OCI-LY7 (cell line): ENCODE measurements at regions not wholly inside any gene's neighbourhood (a gene's known extent, or its start where the extent isn't known, plus 50 kb on each side); places are given as distances from the start of the nearest gene placed in this dataset.

Source experiments
- BruUV-seq: library from RNA; stranded (reverse); fragments of 400-500 nt; replicated peaks from 2 replicates; lab custom pipeline; 2021; lab: Mats Ljungman, UMichigan
- CTCF ChIA-PET: fragments of 300-600 bp; sonication (Branson Sonifier 250); formaldehyde crosslinking; loops from one replicate; lab custom pipeline; 2022; ENCODE audit warnings: antibody characterized with exemption; ENCODE audit not compliant: unreplicated experiment; lab: Charles Lee
- POLR2A ChIA-PET: fragments of 300-600 bp; sonication (Branson Sonifier 250); formaldehyde crosslinking; loops from one replicate; lab custom pipeline; 2022; ENCODE audit warnings: antibody characterized with exemption; lab: Charles Lee
- DNase-seq: peaks from one replicate; pipeline ENCODE4 v3.0.0-alpha.2; 2015; ENCODE audit warnings: low spot score
- H2AFZ ChIP-seq: fragments of 200-600 bp; sonication (generic), shearing (Covaris generic); 2 replicates; pipeline ENCODE4 v1.6.1; 2014; ENCODE audit warnings: mild to moderate bottlenecking, antibody characterized with exemption, low read length, moderate library complexity
- H3K27ac ChIP-seq: fragments of 200-600 bp; sonication (generic); 2 replicates; pipeline ENCODE4 v1.5.1; 2014; ENCODE audit warnings: mixed run types, low read depth, mild to moderate bottlenecking, moderate library complexity, low read length, inconsistent platforms; ENCODE audit not compliant: poor library complexity, severe bottlenecking
- H3K36me3 ChIP-seq: fragments of 200-600 bp; sonication (generic); 2 replicates; pipeline ENCODE4 v1.6.1; 2014; ENCODE audit warnings: mild to moderate bottlenecking, antibody characterized with exemption, low read length, moderate library complexity, mixed read lengths; ENCODE audit not compliant: insufficient read depth
- H3K4me1 ChIP-seq: fragments of 200-600 bp; sonication (generic); 2 replicates; pipeline ENCODE4 v1.5.1; 2014; ENCODE audit warnings: mild to moderate bottlenecking, low read length; ENCODE audit not compliant: insufficient read depth, poor library complexity, severe bottlenecking
- H3K4me2 ChIP-seq: fragments of 200-600 bp; sonication (generic); 2 replicates; pipeline ENCODE4 v1.6.1; 2014; ENCODE audit warnings: mild to moderate bottlenecking, low read length
- H3K4me3 ChIP-seq: fragments of 200-600 bp; sonication (generic); 2 replicates; pipeline ENCODE4 v1.5.1; 2014; ENCODE audit warnings: mild to moderate bottlenecking, low read depth, low read length; ENCODE audit not compliant: poor library complexity, severe bottlenecking
- H3K79me2 ChIP-seq: fragments of 200-600 bp; sonication (generic); 2 replicates; pipeline ENCODE4 v1.6.1; 2016; ENCODE audit warnings: low read depth, mild to moderate bottlenecking, low read length, moderate library complexity, mixed read lengths; ENCODE audit not compliant: insufficient read depth
- H3K9me2 ChIP-seq: fragments of 200-600 bp; sonication (generic); 2 replicates; pipeline ENCODE4 v1.6.1; 2016; ENCODE audit warnings: mild to moderate bottlenecking, low read length, mixed read lengths; ENCODE audit not compliant: insufficient read depth
- H3K9me3 ChIP-seq: fragments of 200-600 bp; sonication (generic); 2 replicates; pipeline ENCODE4 v1.6.1; 2014; ENCODE audit warnings: mild to moderate bottlenecking, mixed run types, low read length, mixed read lengths
- H4K20me1 ChIP-seq: fragments of 200-600 bp; sonication (generic); 2 replicates; pipeline ENCODE4 v1.6.1; 2014; ENCODE audit warnings: mild to moderate bottlenecking, antibody characterized with exemption, low read length, moderate library complexity, mixed read lengths; ENCODE audit not compliant: insufficient read depth
- EZH2phosphoT487 ChIP-seq: fragments of 200-600 bp; sonication (generic); IDR thresholded peaks from 2 replicates; pipeline ENCODE4 v1.6.1; 2018; ENCODE audit warnings: low read depth, borderline replicate concordance, mild to moderate bottlenecking, mixed run types, antibody characterized with exemption, low read length, moderate library complexity, mixed read lengths
- intact Hi-C: fragments of 100-400 bp; cut with micrococcal nuclease; formaldehyde crosslinking; loops from one replicate; pipeline ENCODE4 v1.10.0; 2022; ENCODE audit not compliant: unreplicated experiment
- TF ChIP-seq, protein P1 (sequence below): fragments of 200-600 bp; sonication (generic); conservative IDR thresholded peaks from 2 replicates; pipeline ENCODE4 v1.5.1; 2014; ENCODE audit warnings: mild to moderate bottlenecking, antibody characterized with exemption, low read length, moderate library complexity, mixed read lengths

DNA sequence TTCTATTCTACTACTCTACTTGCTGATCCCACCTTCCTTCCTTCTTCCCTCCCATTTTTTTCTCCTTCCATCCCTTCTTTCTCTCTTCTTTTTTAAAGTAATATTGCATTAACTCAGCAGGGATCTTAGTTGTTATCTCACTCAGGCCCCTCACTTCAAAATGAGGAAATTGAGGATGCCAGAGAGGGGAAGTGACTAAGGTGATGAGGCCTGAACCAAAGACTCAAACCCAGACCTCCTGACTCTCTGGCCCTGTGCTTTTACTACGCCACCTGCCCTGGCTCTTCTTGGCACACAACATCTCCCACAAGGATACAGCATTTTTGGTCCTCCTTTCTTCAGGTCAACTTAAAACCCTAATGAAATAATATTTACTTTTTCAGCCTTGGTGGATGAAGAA is 151.7 kb upstream of the ZNF648 start:
- ChIA-PET POLR2A (no interaction called here), CTCF (no interaction called here)
- H3K4me2 ChIP-seq, result no peak overlapping the region
- no peak for DNase-seq
- H3K27ac ChIP-seq, result no peak overlapping the region
- no peaks in the 10 kb centered on the region for H4K20me1 ChIP-seq
- no peak overlapping the region for H2AFZ ChIP-seq
- no peaks in the 10 kb centered on the region for H3K9me2 ChIP-seq
- BruUV-seq, result no TSS peak
- H3K9me3 ChIP-seq, result no peaks in the 10 kb centered on the region
- no peak overlapping the region for H3K4me3 ChIP-seq
- no peaks in the 10 kb centered on the region for H3K36me3 ChIP-seq
- no peaks in the 10 kb centered on the region for H3K79me2 ChIP-seq
- H3K4me1 ChIP-seq, result no peaks in the 10 kb centered on the region
- TF ChIP-seq EZH2phosphoT487, result no peak
- TF ChIP-seq, protein P1, sequence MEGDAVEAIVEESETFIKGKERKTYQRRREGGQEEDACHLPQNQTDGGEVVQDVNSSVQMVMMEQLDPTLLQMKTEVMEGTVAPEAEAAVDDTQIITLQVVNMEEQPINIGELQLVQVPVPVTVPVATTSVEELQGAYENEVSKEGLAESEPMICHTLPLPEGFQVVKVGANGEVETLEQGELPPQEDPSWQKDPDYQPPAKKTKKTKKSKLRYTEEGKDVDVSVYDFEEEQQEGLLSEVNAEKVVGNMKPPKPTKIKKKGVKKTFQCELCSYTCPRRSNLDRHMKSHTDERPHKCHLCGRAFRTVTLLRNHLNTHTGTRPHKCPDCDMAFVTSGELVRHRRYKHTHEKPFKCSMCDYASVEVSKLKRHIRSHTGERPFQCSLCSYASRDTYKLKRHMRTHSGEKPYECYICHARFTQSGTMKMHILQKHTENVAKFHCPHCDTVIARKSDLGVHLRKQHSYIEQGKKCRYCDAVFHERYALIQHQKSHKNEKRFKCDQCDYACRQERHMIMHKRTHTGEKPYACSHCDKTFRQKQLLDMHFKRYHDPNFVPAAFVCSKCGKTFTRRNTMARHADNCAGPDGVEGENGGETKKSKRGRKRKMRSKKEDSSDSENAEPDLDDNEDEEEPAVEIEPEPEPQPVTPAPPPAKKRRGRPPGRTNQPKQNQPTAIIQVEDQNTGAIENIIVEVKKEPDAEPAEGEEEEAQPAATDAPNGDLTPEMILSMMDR, result no peak
- intact Hi-C loops, result no loop called here

DNA sequence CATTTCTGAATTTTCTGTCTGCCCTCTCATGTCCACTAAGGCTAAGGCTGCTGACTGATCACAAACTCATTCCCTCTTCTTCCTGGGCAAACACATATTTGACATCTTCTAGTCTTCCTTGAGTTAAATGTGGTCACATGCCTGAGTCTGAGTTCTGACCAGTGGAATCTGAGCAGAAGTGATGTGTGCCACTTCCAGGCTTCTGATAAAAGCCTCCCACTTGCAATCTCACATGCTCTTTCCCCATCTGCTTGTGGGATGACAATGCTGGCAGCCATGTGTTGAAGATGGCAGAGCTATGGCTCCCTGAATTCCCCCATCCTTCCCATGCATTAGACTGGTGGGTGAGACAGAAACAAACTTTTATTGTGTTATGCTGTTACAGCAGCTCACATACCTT is 149.9 kb upstream of the ZNF648 start:
- Histone ChIP-seq H3K4me1 (no peaks in the 10 kb centered on the region), H3K4me3 (no peak overlapping the region), H3K79me2 (no peaks in the 10 kb centered on the region), H3K9me2 (no peaks in the 10 kb centered on the region), H3K4me2 (no peak overlapping the region), H3K9me3 (no peaks in the 10 kb centered on the region), H2AFZ (no peak overlapping the region), H3K36me3 (no peaks in the 10 kb centered on the region), H4K20me1 (no peaks in the 10 kb centered on the region), H3K27ac (no peak overlapping the region)
- DNase-seq, result no peak
- intact Hi-C loops, result no loop called here
- no peak for TF ChIP-seq EZH2phosphoT487
- TF ChIP-seq, protein P1, result no peak
- CTCF ChIA-PET, result no interaction called here
- POLR2A ChIA-PET, result no interaction called here
- no TSS peak for BruUV-seq

DNA sequence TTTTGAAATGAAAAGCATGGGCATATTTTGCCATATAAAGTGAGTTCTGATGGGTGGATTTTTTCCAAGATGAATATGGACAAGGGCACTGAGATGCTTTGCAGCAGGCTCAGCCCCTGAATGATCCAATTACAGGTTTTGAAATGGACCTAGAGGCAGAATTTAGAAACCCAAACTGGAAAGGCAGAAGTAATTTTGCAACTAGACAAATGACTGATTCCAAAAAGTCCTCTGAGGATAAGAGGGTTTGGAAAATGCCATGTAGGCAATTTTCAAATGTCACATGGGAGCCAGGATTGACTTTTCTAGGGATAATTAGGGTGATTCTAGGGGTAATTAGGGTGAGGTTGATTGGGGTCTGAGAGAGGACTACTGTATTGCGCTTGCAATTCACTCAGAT is 148.9 kb upstream of the ZNF648 start:
- no peak for DNase-seq
- no peaks in the 10 kb centered on the region for H3K79me2 ChIP-seq
- intact Hi-C loops, result no loop called here

More for the DNA sequence above, 148.9 kb upstream of the ZNF648 start:
- Histone ChIP-seq H2AFZ (no peak overlapping the region), H4K20me1 (no peaks in the 10 kb centered on the region), H3K9me3 (no peaks in the 10 kb centered on the region), H3K9me2 (no peaks in the 10 kb centered on the region), H3K27ac (no peak overlapping the region), H3K4me3 (no peak overlapping the region), H3K4me2 (no peak overlapping the region), H3K36me3 (no peaks in the 10 kb centered on the region), H3K4me1 (no peaks in the 10 kb centered on the region)
- POLR2A ChIA-PET, result no interaction called here
- CTCF ChIA-PET, result no interaction called here
- BruUV-seq, result no TSS peak
- TF ChIP-seq, protein P1, result no peak
- no peak for TF ChIP-seq EZH2phosphoT487
